GM21423 (cell line): ENCODE measurements at regions not wholly inside any gene's neighbourhood (a gene's known extent, or its start where the extent isn't known, plus 50 kb on each side); places are given as distances from the start of the nearest gene placed in this dataset.

Source experiments
- ATAC-seq: cut with Tn5 transposase; IDR thresholded peaks from one replicate; pipeline ENCODE4 v1.9.1; 2021; ENCODE audit warnings: mild to moderate bottlenecking, moderate library complexity; ENCODE audit not compliant: unreplicated experiment

GRCh38 chr1:79614762-79615161 is 608.2 kb upstream of the ADGRL4 start:
- no peak for ATAC-seq

DNA sequence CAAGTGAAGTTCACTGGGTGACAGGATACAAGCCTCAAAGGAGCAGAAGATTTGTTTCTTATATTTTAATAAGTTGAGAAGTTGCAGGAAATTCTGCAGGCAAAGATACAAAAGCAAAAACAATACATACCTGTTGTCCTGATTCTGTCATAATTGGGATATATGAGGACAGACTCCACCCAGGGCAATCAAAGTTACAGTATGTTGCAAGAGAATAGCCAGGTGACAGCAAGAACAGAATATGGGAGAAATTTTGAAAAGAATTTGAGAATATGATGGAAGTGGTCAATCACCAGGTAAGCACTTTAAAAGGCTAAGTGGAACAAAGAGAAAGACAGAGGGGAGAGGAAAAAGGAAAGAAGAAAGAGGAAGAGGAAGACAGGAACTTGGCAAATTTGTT is 607.6 kb upstream of the ADGRL4 start:
- ATAC-seq, result no peak

DNA sequence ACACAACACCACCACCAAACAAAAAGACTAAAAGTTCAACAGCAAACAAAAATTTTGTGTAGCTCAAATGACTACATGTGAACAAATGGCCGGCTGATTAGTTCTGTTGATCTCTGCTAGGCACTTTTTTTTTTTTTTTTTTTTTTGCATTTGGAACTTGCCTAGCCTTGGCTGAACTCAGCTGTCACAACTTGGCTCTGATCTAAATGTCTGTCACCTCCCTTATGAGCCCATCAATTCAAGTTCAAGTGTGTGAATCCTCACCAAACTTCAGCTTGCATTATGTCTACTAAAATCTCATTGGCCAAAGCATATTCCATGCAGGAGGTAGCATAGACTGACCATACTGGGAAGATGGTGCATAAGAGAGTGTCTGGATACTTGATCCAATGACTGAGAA is 606.5 kb upstream of the ADGRL4 start:
- ATAC-seq, result no peak

DNA sequence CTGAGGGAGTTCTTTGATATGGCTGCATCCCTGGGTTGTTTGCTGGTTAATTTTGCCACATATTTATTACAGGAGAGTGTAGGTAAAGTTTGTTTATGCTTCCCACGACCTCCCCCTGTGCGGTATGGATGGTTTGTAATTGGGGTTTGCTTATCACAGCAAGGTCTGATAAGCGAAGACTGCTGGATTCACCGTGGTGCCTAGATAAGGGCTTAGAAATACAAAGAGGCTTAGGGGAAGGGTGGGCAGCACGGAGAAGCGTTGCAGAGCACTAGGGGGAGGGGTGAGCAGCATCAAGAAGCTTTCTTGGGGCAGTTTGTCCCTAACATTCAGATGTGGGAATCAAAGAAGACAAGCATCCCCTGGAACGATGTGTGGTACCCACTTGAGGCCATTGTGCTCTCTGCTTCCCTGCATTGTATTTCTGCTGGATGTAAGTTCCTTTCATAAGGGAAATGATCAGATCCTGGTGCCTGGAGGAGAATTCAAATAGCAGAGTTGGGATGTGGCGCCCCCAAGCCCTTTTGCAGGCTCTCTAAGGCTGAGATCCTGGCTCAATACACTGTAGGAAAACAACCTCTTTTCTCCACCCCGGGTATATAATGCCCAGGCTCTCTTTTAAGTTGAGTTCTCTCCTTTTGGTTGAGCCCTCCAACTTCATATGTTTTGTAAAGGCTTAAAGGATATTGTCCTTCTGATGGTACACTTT is 598.1 kb upstream of the ADGRL4 start:
- no peak for ATAC-seq

DNA sequence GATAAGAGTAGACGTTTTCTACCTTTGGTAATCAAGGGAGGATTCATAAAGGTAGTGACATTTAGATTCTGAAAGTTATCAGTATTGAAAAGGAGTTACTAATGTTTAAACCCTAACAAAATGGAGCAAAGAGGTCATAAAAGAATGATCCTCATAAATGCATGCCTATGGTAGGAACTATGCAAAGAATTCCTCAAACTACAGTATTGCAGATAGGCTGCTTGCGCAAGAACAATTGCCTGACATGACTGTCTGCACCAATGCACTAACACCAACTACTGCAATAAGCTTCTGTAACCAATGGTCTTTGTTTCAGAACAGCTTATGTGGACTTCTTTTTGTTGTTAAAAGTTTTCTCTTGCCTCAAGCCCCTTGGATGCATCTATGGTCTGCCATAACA is 597.3 kb upstream of the ADGRL4 start:
- no peak for ATAC-seq

DNA sequence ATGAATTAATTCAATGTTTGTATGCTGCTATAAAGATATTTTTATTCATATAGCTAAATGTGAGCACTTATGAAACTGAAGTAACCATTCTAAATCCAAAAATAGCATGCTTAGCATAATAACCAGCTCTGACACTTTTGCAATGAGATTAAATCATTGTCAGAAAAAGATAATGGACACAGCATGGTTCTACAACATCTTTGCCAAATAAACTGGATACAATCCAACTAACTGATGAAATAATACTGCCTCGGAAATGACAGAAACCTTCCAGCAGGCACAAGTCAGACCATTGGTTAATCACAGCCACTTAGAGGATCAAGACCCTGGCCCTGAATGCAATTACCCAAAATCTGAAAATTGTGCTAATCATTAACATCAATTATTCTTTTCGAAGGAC is 592.7 kb upstream of the ADGRL4 start:
- ATAC-seq, result no peak

DNA sequence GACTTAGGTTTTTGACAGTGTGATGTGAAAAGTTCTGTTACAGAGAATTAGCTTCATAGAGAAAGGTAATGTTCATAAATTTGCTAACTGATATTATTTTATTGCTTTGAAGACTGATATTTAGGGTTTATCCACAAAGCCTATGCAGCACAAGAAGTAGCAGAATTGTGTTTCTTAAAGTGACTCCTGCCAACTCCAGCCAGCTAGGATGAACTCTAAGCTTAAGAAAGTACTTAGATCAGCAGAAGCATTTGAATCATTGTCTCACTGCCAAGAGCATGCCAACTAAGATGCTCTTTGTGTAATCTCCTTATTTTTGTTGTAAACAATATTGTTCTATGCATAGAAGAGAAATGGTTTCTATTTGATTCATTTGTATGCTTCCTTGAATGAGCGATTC is 589.4 kb upstream of the ADGRL4 start:
- no peak for ATAC-seq

DNA sequence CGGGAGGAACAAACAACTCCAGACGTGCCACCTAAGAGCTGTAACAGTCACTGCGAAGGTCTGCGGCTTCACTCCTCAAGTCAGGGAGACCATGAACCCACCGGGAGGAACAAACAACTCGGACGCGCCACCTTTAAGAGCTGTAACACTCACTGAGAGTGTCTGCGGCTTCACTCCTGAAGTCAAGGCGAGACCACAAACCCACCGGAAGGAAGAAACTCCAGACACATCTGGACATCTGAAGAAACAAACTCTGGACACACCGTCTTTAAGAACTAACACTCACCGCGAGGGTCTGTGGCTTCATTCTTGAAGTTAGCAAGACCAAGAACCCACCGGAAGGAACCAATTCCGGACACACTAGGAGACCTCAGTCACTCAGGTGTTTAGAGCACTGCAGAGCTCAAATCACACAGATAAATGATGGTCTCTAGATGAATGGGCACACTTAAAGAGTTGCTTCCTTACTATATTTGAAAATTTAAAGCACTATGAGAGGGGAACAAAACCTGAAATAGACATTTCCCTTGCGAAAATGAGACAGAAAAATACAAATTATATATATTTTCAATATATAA is 587.7 kb upstream of the ADGRL4 start:
- ATAC-seq, result no peak

DNA sequence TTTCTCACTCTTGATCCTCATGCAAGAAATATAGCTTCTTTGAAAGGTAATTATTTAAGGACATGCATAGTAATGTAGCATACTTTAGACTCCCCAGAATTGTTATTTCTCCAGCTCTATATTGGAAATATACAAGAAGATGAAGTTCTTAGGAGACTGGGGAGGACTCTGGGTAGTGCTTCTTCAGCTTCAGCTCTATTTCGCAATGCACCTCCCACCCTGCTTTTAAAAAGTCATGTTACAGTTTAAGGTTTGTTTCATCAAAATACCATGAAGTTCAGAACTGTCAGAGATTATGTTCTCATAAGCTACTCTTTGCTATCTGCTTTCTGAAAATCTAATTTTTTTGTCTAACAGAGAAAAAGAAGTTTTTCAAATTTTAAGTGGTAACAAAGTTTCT is 586.2 kb upstream of the ADGRL4 start:
- ATAC-seq, result no peak

DNA sequence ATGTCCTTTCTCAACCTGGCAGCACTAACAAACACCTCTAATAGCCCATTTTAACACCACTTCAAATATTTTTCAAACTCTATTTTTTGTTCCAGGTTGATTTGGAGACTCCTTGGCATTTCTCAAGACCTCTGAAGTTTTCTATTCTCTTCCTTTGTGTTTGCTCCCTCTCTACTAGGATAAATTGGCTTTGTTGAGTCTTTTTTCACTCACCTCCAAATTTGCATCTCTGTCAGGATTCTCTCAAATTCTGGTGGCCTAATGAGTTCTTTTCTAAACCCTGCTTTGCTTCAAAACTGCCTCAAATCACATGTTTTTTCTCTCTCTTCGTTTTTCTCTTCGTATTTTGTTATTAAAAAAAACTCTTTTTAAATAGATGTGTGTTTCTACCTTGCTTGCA is 582.2 kb upstream of the ADGRL4 start:
- ATAC-seq, result no peak

DNA sequence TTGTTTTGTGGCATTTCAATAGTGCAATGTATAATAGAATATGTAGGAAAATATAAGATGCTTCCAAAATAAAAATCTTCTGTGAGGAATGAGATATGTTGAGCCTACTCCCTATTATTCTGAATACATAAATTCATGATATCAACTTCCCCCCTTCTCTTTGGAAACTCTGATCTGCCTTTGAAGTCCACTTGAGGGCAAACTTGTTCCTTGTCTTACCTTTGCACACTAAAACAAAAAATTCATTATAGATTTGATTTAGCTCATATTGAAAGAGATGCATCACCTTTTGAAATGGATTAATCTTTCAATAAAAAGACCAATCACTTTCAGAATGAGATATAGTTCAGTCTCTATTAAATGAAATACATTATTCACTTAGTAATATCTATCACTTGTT is 580.7 kb upstream of the ADGRL4 start:
- ATAC-seq, result no peak

- no peak for ATAC-seq
These were observed 579.3 kb upstream of the ADGRL4 start for GRCh38 chr1:79585801-79586200.

- ATAC-seq, result no peak
These were observed 568.9 kb upstream of the ADGRL4 start for GRCh38 chr1:79575424-79575823.

DNA sequence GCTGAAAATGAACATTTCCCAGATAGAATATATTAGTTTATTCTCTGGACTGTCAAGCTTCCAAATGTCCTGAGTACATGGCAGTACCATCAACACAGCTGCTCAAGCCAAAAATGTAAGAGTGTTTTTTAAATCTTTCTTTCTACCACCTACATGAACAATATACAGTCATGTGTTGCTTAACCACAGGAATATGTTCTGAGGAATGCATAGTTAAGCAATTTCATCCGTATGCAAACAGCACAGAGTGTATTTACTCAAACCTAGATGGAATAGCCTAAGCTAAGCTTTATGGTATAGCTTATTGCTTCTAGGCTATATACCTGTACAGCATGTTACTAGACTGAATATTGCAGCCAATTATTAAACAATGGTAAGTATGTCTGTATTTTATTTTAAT is 561.9 kb upstream of the ADGRL4 start:
- no peak for ATAC-seq

- ATAC-seq, result no peak
These were observed 555.0 kb upstream of the ADGRL4 start for GRCh38 chr1:79561521-79561978.

DNA sequence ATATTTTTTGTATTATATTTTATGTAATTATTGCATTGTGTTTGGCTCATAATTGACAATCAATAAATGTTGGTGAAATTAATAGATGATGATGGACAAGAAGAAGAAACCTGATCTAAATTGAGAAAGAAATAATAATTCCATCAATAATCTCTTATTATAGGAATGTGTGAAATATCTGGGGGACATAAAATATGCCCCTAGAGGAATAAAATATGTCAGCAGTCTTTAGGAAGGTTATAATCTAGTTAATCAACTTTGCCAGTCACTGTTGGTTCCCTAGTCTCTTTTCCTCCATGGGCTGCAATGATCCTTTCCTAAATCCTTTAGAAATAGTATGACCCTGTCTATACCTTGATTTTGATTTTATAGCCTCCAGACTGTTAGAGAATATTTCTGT is 549.7 kb upstream of the ADGRL4 start:
- ATAC-seq, result no peak

GRCh38 chr1:79554688-79555087 is 548.2 kb upstream of the ADGRL4 start:
- no peak for ATAC-seq

DNA sequence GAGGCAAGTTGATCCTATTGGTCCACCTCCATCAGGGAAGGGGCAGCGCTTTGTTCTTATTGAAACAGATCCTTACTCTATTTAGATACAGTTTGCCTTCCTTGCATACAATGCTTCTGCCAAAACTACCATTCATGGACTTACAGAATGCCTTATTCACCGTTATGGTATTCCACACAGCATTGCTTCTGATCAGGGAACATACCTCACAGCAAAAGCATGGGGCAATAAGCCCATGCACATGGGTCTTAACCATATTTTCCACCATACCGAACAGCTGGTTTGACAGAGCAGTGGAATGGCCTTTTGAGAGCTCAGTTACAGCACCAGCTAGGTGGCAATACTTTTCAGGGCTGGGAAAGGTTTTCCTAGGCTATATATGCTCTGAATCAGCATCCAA is 544.8 kb upstream of the ADGRL4 start:
- no peak for ATAC-seq

DNA sequence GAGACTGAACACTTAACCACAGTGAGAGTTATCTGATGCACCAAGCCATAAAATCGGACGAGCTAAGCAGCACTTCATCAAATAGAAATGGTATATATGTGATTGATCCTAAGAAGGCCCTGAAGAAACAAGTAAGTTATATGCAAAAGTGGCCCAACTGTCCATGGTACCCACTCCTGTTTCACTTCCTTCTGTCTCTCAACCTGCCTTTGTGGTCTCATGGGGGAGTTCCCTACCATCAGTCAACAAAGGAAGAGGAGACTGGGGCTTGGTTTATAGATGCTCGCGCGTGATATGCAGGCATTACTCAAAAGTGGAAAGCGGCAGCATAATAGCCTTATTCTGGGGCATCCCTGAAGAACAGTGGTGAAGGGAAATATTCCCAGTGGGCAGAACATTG is 543.9 kb upstream of the ADGRL4 start:
- ATAC-seq, result no peak

DNA sequence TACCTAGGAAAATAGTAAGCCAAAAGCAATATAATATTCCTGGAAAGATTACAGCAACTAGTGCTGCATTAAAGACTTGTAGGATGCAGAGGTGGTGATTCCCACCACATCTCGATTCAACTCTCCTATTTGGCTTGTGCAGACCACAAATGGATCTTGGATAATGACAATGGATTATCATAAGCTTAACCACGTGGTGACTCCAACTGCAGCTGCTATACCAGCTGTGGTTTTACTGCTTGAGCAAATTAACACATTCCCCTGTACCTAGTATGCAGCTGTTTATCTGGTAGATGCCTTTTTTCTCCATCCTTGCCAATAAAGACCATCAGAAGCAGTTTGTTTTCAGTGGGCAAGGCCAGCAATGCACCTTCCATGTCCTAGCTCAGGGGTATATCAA is 542.7 kb upstream of the ADGRL4 start:
- ATAC-seq, result no peak

GRCh38 chr1:79547514-79547913 is 541.0 kb upstream of the ADGRL4 start:
- no peak for ATAC-seq

DNA sequence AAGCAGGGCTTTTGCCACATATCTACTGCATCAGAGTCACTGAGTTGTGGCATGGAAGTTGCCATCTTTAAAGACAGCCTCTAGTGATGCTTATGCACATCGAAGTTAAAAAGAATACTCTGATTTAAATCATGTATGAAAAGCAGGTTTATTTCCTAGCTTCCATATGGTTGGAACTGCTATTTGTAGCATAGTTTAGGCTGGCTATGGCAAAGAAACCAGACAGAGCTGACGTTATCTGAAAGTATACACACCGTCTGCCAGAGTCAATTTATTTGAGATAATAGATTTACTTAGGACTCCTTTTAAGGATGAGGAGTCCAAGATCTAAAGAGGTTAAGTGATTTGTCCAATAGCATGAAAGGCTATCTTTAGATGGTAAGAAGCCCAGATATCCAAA is 536.9 kb upstream of the ADGRL4 start:
- ATAC-seq, result no peak

GRCh38 chr1:79539001-79539400 is 532.5 kb upstream of the ADGRL4 start:
- no peak for ATAC-seq
